ENCODE measurements at regions not wholly inside any gene's neighbourhood (a gene's known extent, or its start where the extent isn't known, plus 50 kb on each side); places are given as distances from the start of the nearest gene placed in this dataset.

- TF ChIP-seq CTCF (conservative IDR thresholded peaks at IDR 0.05; ENCODE audit: low read length), result no peak
- no peak for TF ChIP-seq EZH2phosphoT487 (IDR thresholded peaks at IDR 0.05; ENCODE audit: borderline replicate concordance, low read depth, low read length)
These were observed 178.0 kb upstream of the IGFBP3 start for GRCh38 chr7:46099076-46099475.
